ENCODE measurements at regions not wholly inside any gene's neighbourhood (a gene's known extent, or its start where the extent isn't known, plus 50 kb on each side); places are given as distances from the start of the nearest gene placed in this dataset.

GRCh38 chr13:34571716-34572115 is 370.4 kb upstream of the NBEA start:
- Mint-ChIP-seq H3K4me1 (no peaks in the 10 kb centered on the region), H3K4me3 (no peak overlapping the region), H3K9me3 (peaks cover 0 to 1% of the 10 kb centered on the region in 2 donors), H3K36me3 (no peaks in the 10 kb centered on the region), H3K27ac (no peak overlapping the region), H3K27me3 (no peaks in the 10 kb centered on the region)
- ATAC-seq (replicated peaks) = no peak
- no peak for DNase-seq

GRCh38 chr13:34577051-34577450 is 365.0 kb upstream of the NBEA start:
- no peak for ATAC-seq (replicated peaks)
- H3K27ac Mint-ChIP-seq = no peak overlapping the region
- no peaks in the 10 kb centered on the region for H3K4me1 Mint-ChIP-seq
- H3K27me3 Mint-ChIP-seq = no peaks in the 10 kb centered on the region
- no peaks in the 10 kb centered on the region for H3K9me3 Mint-ChIP-seq
- no peak overlapping the region for H3K4me3 Mint-ChIP-seq
- H3K36me3 Mint-ChIP-seq = no peaks in the 10 kb centered on the region
- DNase-seq = no peak

GRCh38 chr13:34578471-34578870 is 363.6 kb upstream of the NBEA start:
- Mint-ChIP-seq H3K27ac (no peak overlapping the region), H3K4me1 (no peaks in the 10 kb centered on the region), H3K9me3 (no peaks in the 10 kb centered on the region), H3K4me3 (no peak overlapping the region), H3K27me3 (no peaks in the 10 kb centered on the region), H3K36me3 (no peaks in the 10 kb centered on the region)
- DNase-seq = no peak
- ATAC-seq (replicated peaks) = no peak

- Mint-ChIP-seq H3K4me1 (no peaks in the 10 kb centered on the region), H3K27me3 (no peaks in the 10 kb centered on the region), H3K4me3 (no peak overlapping the region), H3K27ac (no peak overlapping the region), H3K9me3 (no peaks in the 10 kb centered on the region), H3K36me3 (no peaks in the 10 kb centered on the region)
- ATAC-seq (replicated peaks) (no peak), DNase-seq (no peak)
These were observed 363.2 kb upstream of the NBEA start for GRCh38 chr13:34578917-34579316.

GRCh38 chr13:34583181-34583580 is 358.9 kb upstream of the NBEA start:
- H3K4me3 Mint-ChIP-seq = no peak overlapping the region
- no peak for ATAC-seq (replicated peaks)

GRCh38 chr13:34587576-34587975 is 354.5 kb upstream of the NBEA start:
- ATAC-seq (replicated peaks) = no peak
- Mint-ChIP-seq H3K4me1 (no peaks in the 10 kb centered on the region), H3K27me3 (no peaks in the 10 kb centered on the region), H3K27ac (no peak overlapping the region), H3K4me3 (no peak overlapping the region), H3K36me3 (no peaks in the 10 kb centered on the region), H3K9me3 (peaks cover 0 to 6% of the 10 kb centered on the region in 2 donors)
- no peak for DNase-seq

More at GRCh38 chr13:34583181-34583580, 358.9 kb upstream of the NBEA start:
- H3K4me1 Mint-ChIP-seq = no peaks in the 10 kb centered on the region
- no peak overlapping the region for H3K27ac Mint-ChIP-seq
- H3K9me3 Mint-ChIP-seq = no peaks in the 10 kb centered on the region
- no peak for DNase-seq
- no peaks in the 10 kb centered on the region for H3K36me3 Mint-ChIP-seq
- H3K27me3 Mint-ChIP-seq = no peaks in the 10 kb centered on the region

GRCh38 chr13:34588362-34588761 is 353.7 kb upstream of the NBEA start:
- no peaks in the 10 kb centered on the region for H3K27me3 Mint-ChIP-seq
- DNase-seq (no peak), ATAC-seq (replicated peaks) (peak in 1 of 2 donors; percentile 19)
- H3K36me3 Mint-ChIP-seq = no peaks in the 10 kb centered on the region
- H3K27ac Mint-ChIP-seq = no peak overlapping the region
- peaks cover 0 to 6% of the 10 kb centered on the region in 2 donors for H3K9me3 Mint-ChIP-seq
- no peaks in the 10 kb centered on the region for H3K4me1 Mint-ChIP-seq
- H3K4me3 Mint-ChIP-seq = no peak overlapping the region

GRCh38 chr13:34589581-34589980 is 352.5 kb upstream of the NBEA start:
- Mint-ChIP-seq H3K4me3 (no peak overlapping the region), H3K36me3 (no peaks in the 10 kb centered on the region), H3K4me1 (no peaks in the 10 kb centered on the region), H3K27me3 (no peaks in the 10 kb centered on the region), H3K9me3 (peaks cover 0 to 6% of the 10 kb centered on the region in 2 donors), H3K27ac (no peak overlapping the region)
- ATAC-seq (replicated peaks) (no peak), DNase-seq (no peak)

GRCh38 chr13:34591129-34591528 is 350.9 kb upstream of the NBEA start:
- Mint-ChIP-seq H3K4me3 (no peak overlapping the region), H3K9me3 (peaks cover 0 to 6% of the 10 kb centered on the region in 2 donors), H3K27ac (no peak overlapping the region), H3K36me3 (no peaks in the 10 kb centered on the region), H3K4me1 (no peaks in the 10 kb centered on the region), H3K27me3 (no peaks in the 10 kb centered on the region)
- no peak for ATAC-seq (replicated peaks)
- DNase-seq = no peak

GRCh38 chr13:34591900-34592529 is 350.1 kb upstream of the NBEA start:
- Mint-ChIP-seq H3K27me3 (no peaks in the 10 kb centered on the region), H3K27ac (no peak overlapping the region), H3K9me3 (peaks cover 1 to 6% of the 10 kb centered on the region in 2 donors), H3K4me3 (no peak overlapping the region), H3K4me1 (no peaks in the 10 kb centered on the region), H3K36me3 (no peaks in the 10 kb centered on the region)
- no peak for ATAC-seq (replicated peaks)
- no peak for DNase-seq

GRCh38 chr13:34593658-34594057 is 348.4 kb upstream of the NBEA start:
- Mint-ChIP-seq H3K4me3 (no peak overlapping the region), H3K27me3 (no peaks in the 10 kb centered on the region), H3K4me1 (no peaks in the 10 kb centered on the region), H3K36me3 (no peaks in the 10 kb centered on the region), H3K27ac (no peak overlapping the region), H3K9me3 (peaks cover 3 to 6% of the 10 kb centered on the region in 2 donors)
- ATAC-seq (replicated peaks) = no peak
- no peak for DNase-seq

GRCh38 chr13:34594507-34594906 is 347.6 kb upstream of the NBEA start:
- Mint-ChIP-seq H3K36me3 (no peaks in the 10 kb centered on the region), H3K9me3 (peaks cover 3 to 6% of the 10 kb centered on the region in 2 donors), H3K27ac (no peak overlapping the region), H3K27me3 (no peaks in the 10 kb centered on the region), H3K4me1 (no peaks in the 10 kb centered on the region), H3K4me3 (no peak overlapping the region)
- ATAC-seq (replicated peaks) = no peak
- DNase-seq = no peak

- Mint-ChIP-seq H3K27me3 (no peaks in the 10 kb centered on the region), H3K36me3 (no peaks in the 10 kb centered on the region), H3K4me1 (no peaks in the 10 kb centered on the region), H3K27ac (no peak overlapping the region), H3K9me3 (peaks cover 5% of the 10 kb centered on the region in 2 donors), H3K4me3 (no peak overlapping the region)
- DNase-seq (no peak), ATAC-seq (replicated peaks) (no peak)
These were observed 333.7 kb upstream of the NBEA start for GRCh38 chr13:34608331-34608730.

GRCh38 chr13:34611671-34612070 is 330.4 kb upstream of the NBEA start:
- H3K36me3 Mint-ChIP-seq = no peaks in the 10 kb centered on the region
- H3K4me1 Mint-ChIP-seq = no peaks in the 10 kb centered on the region
- H3K9me3 Mint-ChIP-seq = peaks cover 0 to 5% of the 10 kb centered on the region in 2 donors
- no peak for DNase-seq
- no peak overlapping the region for H3K27ac Mint-ChIP-seq
- H3K27me3 Mint-ChIP-seq = no peaks in the 10 kb centered on the region
- no peak overlapping the region for H3K4me3 Mint-ChIP-seq
- no peak for ATAC-seq (replicated peaks)

- ATAC-seq (replicated peaks) (no peak), DNase-seq (no peak)
- H3K27ac Mint-ChIP-seq = no peak overlapping the region
- no peaks in the 10 kb centered on the region for H3K36me3 Mint-ChIP-seq
- H3K27me3 Mint-ChIP-seq = no peaks in the 10 kb centered on the region
- H3K4me1 Mint-ChIP-seq = no peaks in the 10 kb centered on the region
- no peak overlapping the region for H3K4me3 Mint-ChIP-seq
- no peaks in the 10 kb centered on the region for H3K9me3 Mint-ChIP-seq
These were observed 324.5 kb upstream of the NBEA start for GRCh38 chr13:34617473-34618083.
